ENCODE measurements at regions not wholly inside any gene's neighbourhood (a gene's known extent, or its start where the extent isn't known, plus 50 kb on each side); places are given as distances from the start of the nearest gene placed in this dataset.

DNA sequence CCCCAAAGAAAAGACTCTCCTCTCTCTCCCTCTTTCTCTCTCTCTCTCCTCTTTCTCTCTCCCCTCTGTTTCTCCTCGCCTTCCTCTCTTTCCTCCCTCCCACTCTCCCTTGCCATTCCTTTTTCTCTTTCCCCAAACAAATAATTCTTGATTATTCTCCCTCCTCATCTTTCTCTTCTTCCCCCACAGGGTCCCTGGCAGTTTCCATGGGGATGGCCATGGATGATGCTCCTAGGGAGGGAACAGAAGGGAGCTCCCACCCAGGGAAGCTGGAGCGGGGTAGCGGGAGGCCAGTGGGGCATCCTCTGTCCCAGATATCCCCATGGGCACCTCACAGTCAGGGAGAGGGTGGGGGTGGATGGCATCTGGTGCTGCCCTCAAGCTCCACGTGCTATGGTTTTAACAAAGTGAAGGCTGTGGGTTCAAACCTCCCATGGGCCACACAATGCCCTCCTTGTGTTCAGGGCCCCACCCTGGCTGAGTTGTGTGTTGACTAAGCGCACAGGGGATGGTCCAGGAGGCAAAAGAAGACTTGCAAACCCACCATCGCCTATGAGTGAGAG, 266.4 kb downstream of the BUD13 start:
- H3K9me3 ChIP-seq (ENCODE audit: insufficient read depth, low read length): no peaks in the 10 kb centered on the region
- TF ChIP-seq, protein P1, sequence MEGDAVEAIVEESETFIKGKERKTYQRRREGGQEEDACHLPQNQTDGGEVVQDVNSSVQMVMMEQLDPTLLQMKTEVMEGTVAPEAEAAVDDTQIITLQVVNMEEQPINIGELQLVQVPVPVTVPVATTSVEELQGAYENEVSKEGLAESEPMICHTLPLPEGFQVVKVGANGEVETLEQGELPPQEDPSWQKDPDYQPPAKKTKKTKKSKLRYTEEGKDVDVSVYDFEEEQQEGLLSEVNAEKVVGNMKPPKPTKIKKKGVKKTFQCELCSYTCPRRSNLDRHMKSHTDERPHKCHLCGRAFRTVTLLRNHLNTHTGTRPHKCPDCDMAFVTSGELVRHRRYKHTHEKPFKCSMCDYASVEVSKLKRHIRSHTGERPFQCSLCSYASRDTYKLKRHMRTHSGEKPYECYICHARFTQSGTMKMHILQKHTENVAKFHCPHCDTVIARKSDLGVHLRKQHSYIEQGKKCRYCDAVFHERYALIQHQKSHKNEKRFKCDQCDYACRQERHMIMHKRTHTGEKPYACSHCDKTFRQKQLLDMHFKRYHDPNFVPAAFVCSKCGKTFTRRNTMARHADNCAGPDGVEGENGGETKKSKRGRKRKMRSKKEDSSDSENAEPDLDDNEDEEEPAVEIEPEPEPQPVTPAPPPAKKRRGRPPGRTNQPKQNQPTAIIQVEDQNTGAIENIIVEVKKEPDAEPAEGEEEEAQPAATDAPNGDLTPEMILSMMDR (IDR thresholded peaks at IDR 0.05; ENCODE audit: low read depth, low read length): no peak
- no peak for TF ChIP-seq EZH2phosphoT487 (IDR thresholded peaks at IDR 0.05; ENCODE audit: low read depth)
- H3K4me2 ChIP-seq (ENCODE audit: low read length): no peak overlapping the region
- no peak overlapping the region for H3K27ac ChIP-seq (ENCODE audit: low read length)
- H3K4me3 ChIP-seq (ENCODE audit: low read length): no peak overlapping the region
- H3K79me2 ChIP-seq (ENCODE audit: low read length): no peaks in the 10 kb centered on the region
- no peaks in the 10 kb centered on the region for H3K4me1 ChIP-seq (ENCODE audit: low read length)
- no peak overlapping the region for H2AFZ ChIP-seq (ENCODE audit: low read depth, low read length)
- peaks cover 52% of the 10 kb centered on the region for H3K27me3 ChIP-seq (ENCODE audit: low read depth, low read length)
- no peak overlapping the region for H3K9ac ChIP-seq (ENCODE audit: low read length)
- no peaks in the 10 kb centered on the region for H4K20me1 ChIP-seq (ENCODE audit: insufficient read depth, low read length)
- no peaks in the 10 kb centered on the region for H3K36me3 ChIP-seq (replicated peaks; ENCODE audit: low read depth, low read length)

DNA sequence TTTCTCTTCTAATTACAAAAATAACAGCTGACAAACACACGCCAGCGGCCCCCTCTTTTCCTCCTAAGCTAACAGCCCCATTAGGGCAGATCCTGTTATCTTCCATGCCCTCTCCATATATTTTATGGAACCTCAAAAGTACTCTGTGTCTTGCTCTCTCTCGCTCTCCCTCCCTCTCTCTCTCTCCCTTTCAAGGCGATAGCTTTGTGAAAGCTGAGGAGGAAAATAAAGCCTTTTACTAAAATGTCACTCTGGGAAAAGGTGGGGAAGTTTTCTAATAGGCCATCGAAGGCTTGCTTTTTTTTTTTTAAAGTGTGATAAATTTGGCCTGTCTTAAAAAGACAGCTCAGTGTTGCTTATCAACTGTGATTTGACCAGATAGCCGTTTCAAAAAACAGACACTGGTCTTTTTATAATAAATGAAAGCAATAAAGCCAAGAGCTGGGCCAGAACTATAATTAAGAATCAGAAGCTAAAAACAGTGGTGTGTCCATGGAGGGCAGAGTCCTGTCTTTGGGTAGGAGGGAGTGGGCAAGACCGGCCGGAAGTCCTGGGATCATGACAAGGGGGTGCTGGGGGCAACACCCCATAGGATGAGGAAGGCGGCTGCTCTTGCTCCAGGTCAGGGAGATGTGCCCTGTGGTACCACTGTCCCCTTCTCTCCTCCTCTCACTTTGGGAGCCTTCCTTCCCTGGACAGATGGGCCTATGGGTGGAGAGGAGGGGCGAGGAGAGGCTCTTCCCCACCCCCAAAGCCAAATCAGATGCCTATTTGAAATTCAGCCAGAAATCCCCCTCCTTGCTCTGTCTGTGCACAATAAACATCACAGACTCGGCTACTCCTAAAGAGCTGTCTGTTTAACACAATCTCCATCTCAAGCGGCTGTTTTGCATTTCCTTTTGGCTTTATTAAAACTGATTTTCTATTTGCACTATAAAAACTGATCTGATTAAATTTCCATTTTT, 267.2 kb downstream of the BUD13 start:
- H3K4me2 ChIP-seq (ENCODE audit: low read length): no peak overlapping the region
- no peak overlapping the region for H3K4me3 ChIP-seq (ENCODE audit: low read length)
- H3K9me3 ChIP-seq (ENCODE audit: insufficient read depth, low read length): no peaks in the 10 kb centered on the region
- H3K79me2 ChIP-seq (ENCODE audit: low read length): no peaks in the 10 kb centered on the region
- no peak overlapping the region for H3K27ac ChIP-seq (ENCODE audit: low read length)
- H3K9ac ChIP-seq (ENCODE audit: low read length): no peak overlapping the region
- TF ChIP-seq, protein P1 (IDR thresholded peaks at IDR 0.05; ENCODE audit: low read depth, low read length): no peak
- no peak for TF ChIP-seq EZH2phosphoT487 (IDR thresholded peaks at IDR 0.05; ENCODE audit: low read depth)
- H3K4me1 ChIP-seq (ENCODE audit: low read length): no peaks in the 10 kb centered on the region
- H3K27me3 ChIP-seq (ENCODE audit: low read depth, low read length): peaks cover 52% of the 10 kb centered on the region
- H2AFZ ChIP-seq (ENCODE audit: low read depth, low read length): no peak overlapping the region
- no peaks in the 10 kb centered on the region for H4K20me1 ChIP-seq (ENCODE audit: insufficient read depth, low read length)
- no peaks in the 10 kb centered on the region for H3K36me3 ChIP-seq (replicated peaks; ENCODE audit: low read depth, low read length)

DNA sequence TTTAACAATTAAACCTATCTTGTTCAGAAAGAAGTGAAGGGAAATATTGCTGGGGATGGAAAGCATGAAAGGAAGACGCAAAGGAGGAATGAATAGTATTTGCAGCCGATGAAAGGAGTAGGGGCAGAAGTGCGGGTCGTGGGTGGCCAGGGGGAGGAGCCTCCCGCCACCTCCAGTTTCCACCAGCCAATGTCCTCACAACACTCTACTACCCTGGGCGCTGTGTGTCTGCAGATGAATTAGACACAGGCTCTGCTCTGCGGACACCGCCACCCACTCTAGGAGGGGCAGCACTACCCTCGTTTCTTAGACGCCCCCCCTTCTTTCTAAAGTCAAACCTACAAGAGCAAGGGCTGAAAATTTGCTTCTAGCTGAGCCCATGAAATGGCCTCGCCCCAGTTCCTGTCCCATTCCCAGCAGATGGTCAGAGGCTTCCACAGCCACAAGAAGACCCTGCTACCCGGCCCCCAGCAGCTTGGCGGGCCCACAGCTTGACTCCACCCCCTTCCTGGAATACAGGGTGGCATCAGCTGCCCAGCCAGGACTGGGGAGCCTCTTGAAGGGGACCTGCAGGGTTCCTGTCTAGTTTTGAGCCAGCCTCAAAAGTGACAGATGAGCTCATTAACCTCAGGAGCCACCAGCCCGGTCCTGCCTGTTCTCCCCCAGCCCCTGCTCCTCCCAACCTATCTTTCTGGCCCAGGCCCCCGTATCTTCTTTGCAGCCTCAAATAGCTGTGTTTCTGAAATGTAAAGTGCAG, 268.1 kb downstream of the BUD13 start:
- Histone ChIP-seq H2AFZ (ENCODE audit: low read depth, low read length) (no peak overlapping the region), H4K20me1 (ENCODE audit: insufficient read depth, low read length) (no peaks in the 10 kb centered on the region), H3K4me3 (ENCODE audit: low read length) (no peak overlapping the region), H3K27ac (ENCODE audit: low read length) (no peak overlapping the region), H3K9me3 (ENCODE audit: insufficient read depth, low read length) (no peaks in the 10 kb centered on the region), H3K36me3 (replicated peaks; ENCODE audit: low read depth, low read length) (no peaks in the 10 kb centered on the region), H3K4me2 (ENCODE audit: low read length) (no peak overlapping the region), H3K79me2 (ENCODE audit: low read length) (no peaks in the 10 kb centered on the region), H3K9ac (ENCODE audit: low read length) (no peak overlapping the region), H3K27me3 (ENCODE audit: low read depth, low read length) (peaks cover 51% of the 10 kb centered on the region), H3K4me1 (ENCODE audit: low read length) (no peaks in the 10 kb centered on the region)
- no peak for TF ChIP-seq EZH2phosphoT487 (IDR thresholded peaks at IDR 0.05; ENCODE audit: low read depth)
- TF ChIP-seq, protein P1 (IDR thresholded peaks at IDR 0.05; ENCODE audit: low read depth, low read length): no peak

All from OCI-LY3 (cell line).